T-helper 2 cell treated with Interferon-gamma antibody and Interleukin-4, amounts not matched to agents 100 ng/mL and 5 ng/mL, for 36 hours (primary cell): ENCODE measurements at regions not wholly inside any gene's neighbourhood (a gene's known extent, or its start where the extent isn't known, plus 50 kb on each side); places are given as distances from the start of the nearest gene placed in this dataset.
"Not testable (repeated sequence)": the region's sequence is repeated elsewhere in the genome, so short reads cannot be mapped to it uniquely, and the experiment has no call there.

ENCODE experiments used
- intact Hi-C: fragments of 100-400 bp; cut with micrococcal nuclease; formaldehyde crosslinking; loops from one replicate; pipeline ENCODE4 v1.15.1; 2023

- intact Hi-C loops: loop anchor here (5.0 kb wide), 1 partner anchor 82 kb away; no protein-coding TSS in a partner anchor
Measured at GRCh38 chr1:168424281-168424680, 119.5 kb downstream of the XCL2 start.

GRCh38 chr1:168422203-168422847, 121.5 kb downstream of the XCL2 start:
- intact Hi-C loops: loop anchor here (5.0 kb wide), 1 partner anchor 80 kb away; no protein-coding TSS in a partner anchor

- intact Hi-C loops: loop anchor here (1.0 to 5.0 kb wide), 2 partner anchors 11 to 79 kb away; no protein-coding TSS in a partner anchor
Measured at GRCh38 chr1:168421399-168422004, 122.3 kb downstream of the XCL2 start.

GRCh38 chr1:168420177-168420576, 123.6 kb downstream of the XCL2 start:
- intact Hi-C loops: loop anchor here (5.0 kb wide), 1 partner anchor 78 kb away; no protein-coding TSS in a partner anchor

GRCh38 chr1:168419736-168420135, 124.1 kb downstream of the XCL2 start:
- intact Hi-C loops: loop anchor here (5.0 kb wide), 1 partner anchor 77 kb away; no protein-coding TSS in a partner anchor

- intact Hi-C loops: no loop called here
Measured at GRCh38 chr1:168416220-168416619, 127.6 kb downstream of the XCL2 start.

- intact Hi-C loops: no loop called here
Measured at GRCh38 chr1:168414914-168415313, 128.9 kb downstream of the XCL2 start.

GRCh38 chr1:168410464-168410863, 129.8 kb downstream of the TBX19 start:
- intact Hi-C loops: loop anchor here (1.0 kb wide), 1 partner anchor 11 kb away; no protein-coding TSS in a partner anchor

GRCh38 chr1:168408884-168409283, 128.2 kb downstream of the TBX19 start:
- intact Hi-C loops: loop anchor here (1.0 to 5.0 kb wide), 7 partner anchors 10 to 958 kb away; partner anchors contain the start of genes BLZF1, DCAF6, MPC2 and NME7

- intact Hi-C loops: loop anchor here (1.0 to 5.0 kb wide), 6 partner anchors 30 to 959 kb away; partner anchors contain the start of genes BLZF1, DCAF6, MPC2 and NME7
Measured at GRCh38 chr1:168408539-168408865, 127.8 kb downstream of the TBX19 start.

GRCh38 chr1:168407832-168408538, 127.3 kb downstream of the TBX19 start:
- intact Hi-C loops: loop anchor here (1.0 to 5.0 kb wide), 6 partner anchors 31 to 959 kb away; partner anchors contain the start of genes BLZF1, DCAF6, MPC2 and NME7

GRCh38 chr1:168405906-168406549, 125.4 kb downstream of the TBX19 start:
- intact Hi-C loops: loop anchor here (5.0 kb wide), 2 partner anchors 179 to 961 kb away; partner anchors contain the start of genes BLZF1, NME7 and SFT2D2

GRCh38 chr1:168403140-168403539, 122.5 kb downstream of the TBX19 start:
- intact Hi-C loops: no loop called here

GRCh38 chr1:168402466-168402865, 121.8 kb downstream of the TBX19 start:
- intact Hi-C loops: not testable (repeated sequence)

- intact Hi-C loops: no loop called here
Measured at GRCh38 chr1:168401341-168401740, 120.7 kb downstream of the TBX19 start.

GRCh38 chr1:168400139-168400538, 119.5 kb downstream of the TBX19 start:
- intact Hi-C loops: no loop called here

- intact Hi-C loops: no loop called here
Measured at GRCh38 chr1:168397806-168398205, 117.1 kb downstream of the TBX19 start.

GRCh38 chr1:168396940-168397684, 116.4 kb downstream of the TBX19 start:
- intact Hi-C loops: no loop called here

GRCh38 chr1:168396508-168396907, 115.8 kb downstream of the TBX19 start:
- intact Hi-C loops: no loop called here

GRCh38 chr1:168394858-168395257, 114.2 kb downstream of the TBX19 start:
- intact Hi-C loops: no loop called here
